Right forelimb (tissue), 1 donor: ENCODE measurements at regions not wholly inside any gene's neighbourhood (a gene's known extent, or its start where the extent isn't known, plus 50 kb on each side); places are given as distances from the start of the nearest gene placed in this dataset.

Experiments
- DNase-seq: peaks from one replicate; pipeline ENCODE4 v3.0.0-alpha.2; 2018

- no peak for DNase-seq
Observed at GRCh38 chr5:110085826-110086225, 396.1 kb downstream of the MAN2A1 start.

GRCh38 chr5:110086658-110087388, 397.1 kb downstream of the MAN2A1 start:
- DNase-seq, result peak; percentile 44

- no peak for DNase-seq
Observed at GRCh38 chr5:110087829-110088228, 398.1 kb downstream of the MAN2A1 start.

- no peak for DNase-seq
Observed at GRCh38 chr5:110088676-110089436, 399.1 kb downstream of the MAN2A1 start.

- no peak for DNase-seq
Observed at GRCh38 chr5:110092955-110093785, 403.4 kb downstream of the MAN2A1 start.

- no peak for DNase-seq
Observed at GRCh38 chr5:110094109-110094508, 404.4 kb downstream of the MAN2A1 start.

GRCh38 chr5:110094548-110094947, 404.8 kb downstream of the MAN2A1 start:
- no peak for DNase-seq

GRCh38 chr5:110096419-110096818, 406.7 kb downstream of the MAN2A1 start:
- DNase-seq, result no peak

- no peak for DNase-seq
Observed at GRCh38 chr5:110099572-110099971, 409.8 kb downstream of the MAN2A1 start.

GRCh38 chr5:110103081-110103480, 413.4 kb downstream of the MAN2A1 start:
- DNase-seq, result no peak

- DNase-seq, result no peak
Observed at GRCh38 chr5:110104060-110104725, 414.5 kb downstream of the MAN2A1 start.

- DNase-seq, result no peak
Observed at GRCh38 chr5:110104726-110105669, 415.3 kb downstream of the MAN2A1 start.

GRCh38 chr5:110105692-110106091, 416.0 kb downstream of the MAN2A1 start:
- DNase-seq, result no peak

- DNase-seq, result no peak
Observed at GRCh38 chr5:110106750-110107149, 417.0 kb downstream of the MAN2A1 start.

- DNase-seq, result no peak
Observed at GRCh38 chr5:110108520-110108919, 418.8 kb downstream of the MAN2A1 start.

- DNase-seq, result no peak
Observed at GRCh38 chr5:110109667-110110066, 419.9 kb downstream of the MAN2A1 start.

- DNase-seq, result no peak
Observed at GRCh38 chr5:110112348-110112747, 422.6 kb downstream of the MAN2A1 start.

- no peak for DNase-seq
Observed at GRCh38 chr5:110115503-110115902, 425.8 kb downstream of the MAN2A1 start.

GRCh38 chr5:110116539-110116938, 426.8 kb downstream of the MAN2A1 start:
- no peak for DNase-seq

GRCh38 chr5:110134963-110135935, 445.5 kb downstream of the MAN2A1 start:
- no peak for DNase-seq
